ENCODE measurements at regions not wholly inside any gene's neighbourhood (a gene's known extent, or its start where the extent isn't known, plus 50 kb on each side); places are given as distances from the start of the nearest gene placed in this dataset.

- no peak for TF ChIP-seq CTCF (conservative IDR thresholded peaks at IDR 0.05; ENCODE audit: control insufficient read depth, insufficient read depth, low read depth, low read length)
- H3K4me3 ChIP-seq (ENCODE audit: control insufficient read depth, low read depth, low read length): no peak overlapping the region
- DNase-seq (ENCODE audit: low read depth): peak; percentile 78
Measured at GRCh38 chr13:80630685-80631121, 289.8 kb upstream of the SPRY2 start.

- TF ChIP-seq CTCF (conservative IDR thresholded peaks at IDR 0.05; ENCODE audit: control insufficient read depth, insufficient read depth, low read depth, low read length): no peak
- no peak overlapping the region for H3K4me3 ChIP-seq (ENCODE audit: control insufficient read depth, low read depth, low read length)
- peak; percentile 14 for DNase-seq (ENCODE audit: low read depth)
Measured at GRCh38 chr13:80618781-80619180, 277.9 kb upstream of the SPRY2 start.

- H3K4me3 ChIP-seq (ENCODE audit: control insufficient read depth, low read depth, low read length): no peak overlapping the region
- no peak for DNase-seq (ENCODE audit: low read depth)
- no peak for TF ChIP-seq CTCF (conservative IDR thresholded peaks at IDR 0.05; ENCODE audit: control insufficient read depth, insufficient read depth, low read depth, low read length)
Measured at GRCh38 chr13:80612804-80613203, 271.9 kb upstream of the SPRY2 start.

GRCh38 chr13:80611310-80611709 is 270.4 kb upstream of the SPRY2 start:
- no peak overlapping the region for H3K4me3 ChIP-seq (ENCODE audit: control insufficient read depth, low read depth, low read length)
- no peak for TF ChIP-seq CTCF (conservative IDR thresholded peaks at IDR 0.05; ENCODE audit: control insufficient read depth, insufficient read depth, low read depth, low read length)
- no peak for DNase-seq (ENCODE audit: low read depth)

GRCh38 chr13:80605716-80606115 is 264.8 kb upstream of the SPRY2 start:
- DNase-seq (ENCODE audit: low read depth): no peak
- no peak overlapping the region for H3K4me3 ChIP-seq (ENCODE audit: control insufficient read depth, low read depth, low read length)
- no peak for TF ChIP-seq CTCF (conservative IDR thresholded peaks at IDR 0.05; ENCODE audit: control insufficient read depth, insufficient read depth, low read depth, low read length)

- no peak for DNase-seq (ENCODE audit: low read depth)
- TF ChIP-seq CTCF (conservative IDR thresholded peaks at IDR 0.05; ENCODE audit: control insufficient read depth, insufficient read depth, low read depth, low read length): no peak
- no peak overlapping the region for H3K4me3 ChIP-seq (ENCODE audit: control insufficient read depth, low read depth, low read length)
Measured at GRCh38 chr13:80605011-80605410, 264.1 kb upstream of the SPRY2 start.

GRCh38 chr13:80604098-80604497 is 263.2 kb upstream of the SPRY2 start:
- no peak overlapping the region for H3K4me3 ChIP-seq (ENCODE audit: control insufficient read depth, low read depth, low read length)
- DNase-seq (ENCODE audit: low read depth): peak; percentile 39
- TF ChIP-seq CTCF (conservative IDR thresholded peaks at IDR 0.05; ENCODE audit: control insufficient read depth, insufficient read depth, low read depth, low read length): peak; percentile 31

Measured in fibroblast of mammary gland (primary cell).